Endothelial cell of umbilical vein (primary cell): ENCODE measurements at regions not wholly inside any gene's neighbourhood (a gene's known extent, or its start where the extent isn't known, plus 50 kb on each side); places are given as distances from the start of the nearest gene placed in this dataset. TPM values are rescaled to one million over a fixed set of nuclear protein-coding genes. Genes with fewer than 3 reads are reported as not detected.

ENCODE experiments used
- BruUV-seq: library from RNA; stranded (reverse); fragments of 400-500 nt; replicated peaks from 2 replicates; lab custom pipeline; 2021; lab: Mats Ljungman, UMichigan
- CTCF ChIA-PET: fragments of 300-600, 350-600 bp; sonication (Branson Sonifier 250); formaldehyde crosslinking; loops from one replicate; lab custom pipeline; 2021; ENCODE audit warnings: antibody characterized with exemption, inconsistent platforms; lab: Charles Lee
- POLR2A ChIA-PET: fragments of 300-600, 350-600 bp; sonication (Branson Sonifier 250); formaldehyde crosslinking; loops from one replicate; lab custom pipeline; 2021; ENCODE audit warnings: antibody characterized with exemption, inconsistent platforms; lab: Charles Lee
- DNase-seq: peaks from one replicate; pipeline ENCODE4 v3.0.0-alpha.2; 2011; ENCODE audit warnings: low read depth, low spot score
- FAIRE-seq: peaks from 2 replicates; lab custom pipeline; 2011; peaks lifted over from hg19 to GRCh38; lab: Jason Lieb, UNC
- H2AFZ ChIP-seq: 2 replicates; pipeline ENCODE4 v1.6.0; 2012; ENCODE audit warnings: low read depth, low read length, control low read depth, inconsistent platforms
- H3K27ac ChIP-seq: 2 replicates; pipeline ENCODE4 v1.5.1; 2011; ENCODE audit warnings: low read depth, mild to moderate bottlenecking, control low read depth, low read length, moderate library complexity; ENCODE audit not compliant: insufficient read depth
- H3K27me3 ChIP-seq, 2 experiments: 2 replicates each; pipeline versions ENCODE4 v1.6.0 to v1.6.1; 2011; ENCODE audit warnings: low read length in 2 of 2, mixed read lengths in 1 of 2; ENCODE audit not compliant: control insufficient read depth in 2 of 2, insufficient read depth in 2 of 2
- H3K36me3 ChIP-seq, 2 experiments: 2 replicates in 1 of 2; 3 replicates in 1 of 2; pipeline ENCODE4 v1.5.1; 2011; ENCODE audit warnings: low read length in 2 of 2, mild to moderate bottlenecking in 1 of 2, moderate library complexity in 1 of 2; ENCODE audit not compliant: control insufficient read depth in 2 of 2, insufficient read depth in 2 of 2; ENCODE audit errors: extremely low read depth in 1 of 2
- H3K4me1 ChIP-seq: 3 replicates; pipeline ENCODE4 v1.5.1; 2011; ENCODE audit warnings: mild to moderate bottlenecking, low read length; ENCODE audit not compliant: control insufficient read depth, insufficient read depth; ENCODE audit errors: extremely low read depth
- H3K4me2 ChIP-seq: 2 replicates; pipeline ENCODE4 v1.6.1; 2011; ENCODE audit warnings: low read length, control low read depth, mixed read lengths; ENCODE audit not compliant: insufficient read depth
- H3K4me3 ChIP-seq, 3 experiments: fragments of 200-600 bp in 1 of 3; sonication (generic), shearing (Covaris generic) in 1 of 3; replicated peaks in 1 of 3; 2 replicates each; pipeline ENCODE4 v1.5.1; 2011 to 2016; ENCODE audit warnings: control low read depth in 3 of 3, low read length in 3 of 3, mild to moderate bottlenecking in 2 of 3, inconsistent platforms in 1 of 3, low read depth in 1 of 3, moderate library complexity in 1 of 3; ENCODE audit not compliant: insufficient read depth in 1 of 3
- H3K79me2 ChIP-seq: 2 replicates; pipeline ENCODE4 v1.6.0; 2012; ENCODE audit warnings: low read length, inconsistent platforms; ENCODE audit not compliant: control insufficient read depth, insufficient read depth
- H3K9ac ChIP-seq: replicated peaks from 2 replicates; pipeline ENCODE3; 2011; ENCODE audit warnings: low read length, control low read depth; ENCODE audit not compliant: insufficient read depth; ENCODE audit errors: extremely low read depth
- H3K9me1 ChIP-seq: replicated peaks from 3 replicates; pipeline ENCODE4 v1.6.0; 2011; ENCODE audit warnings: mild to moderate bottlenecking, low read length; ENCODE audit not compliant: control insufficient read depth, insufficient read depth; ENCODE audit errors: extremely low read depth
- H3K9me3 ChIP-seq: replicated peaks from 2 replicates; pipeline ENCODE4 v1.5.1; 2012; ENCODE audit warnings: low read length, inconsistent platforms; ENCODE audit not compliant: control insufficient read depth, insufficient read depth
- H4K20me1 ChIP-seq: replicated peaks from 2 replicates; pipeline ENCODE3; 2011; ENCODE audit warnings: mild to moderate bottlenecking, low read length; ENCODE audit not compliant: control insufficient read depth, insufficient read depth; ENCODE audit errors: extremely low read depth
- EZH2 ChIP-seq: IDR thresholded peaks from 2 replicates; pipeline ENCODE4 v1.6.1; 2012; ENCODE audit warnings: borderline replicate concordance, low read depth, mild to moderate bottlenecking, moderate library complexity, low read length, inconsistent platforms; ENCODE audit not compliant: severe bottlenecking
- FOS ChIP-seq: IDR thresholded peaks from 2 replicates; pipeline ENCODE4 v1.6.1; 2011; ENCODE audit warnings: mild to moderate bottlenecking, low read length, moderate library complexity, borderline replicate concordance; ENCODE audit not compliant: insufficient read depth
- GATA2 ChIP-seq: IDR thresholded peaks from 2 replicates; pipeline ENCODE4 v1.7.0; 2011; ENCODE audit warnings: low read depth, mild to moderate bottlenecking, moderate library complexity, mixed read lengths, low read length; ENCODE audit not compliant: insufficient read length, insufficient read depth
- dilution Hi-C: fragments of 300-500 bp; cut with MboI; formaldehyde crosslinking; loops from one replicate; pipeline ENCODE4 v1.15.0; 2019; ENCODE audit warnings: low sequenced_read_pairs; ENCODE audit not compliant: extremely low pct_ligation_motif_present
- intact Hi-C: fragments of 100-400 bp; cut with micrococcal nuclease; formaldehyde crosslinking; loops from one replicate; pipeline ENCODE4 v1.10.0; 2022
- microRNA-seq: library from miRNA; unstranded; fragments of <30 nt; microRNA quantifications from one replicate; pipeline ENCODE4 v1.2.0, GENCODE V29; 2021; ENCODE audit warnings: borderline number of aligned reads, borderline replicate concordance
- small RNA-seq: library from RNA; depleted of rRNA; stranded (forward); fragments of <200 nt; gene quantifications from one replicate; pipeline ENCODE3, GENCODE V24; 2012; ENCODE audit warnings: low replicate concordance, low read depth; ENCODE audit not compliant: insufficient read depth, insufficient read length

DNA sequence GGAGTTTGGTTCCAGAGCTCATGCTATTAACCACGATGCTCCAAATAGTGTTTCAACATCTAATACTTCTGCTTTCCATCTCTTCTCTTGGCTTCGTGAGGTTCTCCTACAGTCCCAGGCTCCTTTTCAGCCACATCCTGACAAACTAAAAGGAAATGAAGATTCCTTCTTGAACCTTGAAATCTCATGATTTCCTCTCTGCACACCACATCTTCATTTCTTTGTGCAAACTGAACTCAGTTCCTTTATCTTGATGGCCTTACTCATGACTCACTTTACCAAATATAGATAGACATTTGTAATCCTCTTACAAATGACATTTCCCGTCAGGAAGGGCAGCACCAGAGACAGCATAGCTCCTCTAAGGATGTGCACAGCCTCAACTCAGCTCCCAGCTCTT is 50.0 kb upstream of the ITGA4 start:
- BruUV-seq: no TSS peak
- FAIRE-seq (no peak), DNase-seq (no peak)
- no peaks in the 10 kb centered on the region for H3K9me1 ChIP-seq
- no peak overlapping the region for H3K4me3 ChIP-seq
- ChIA-PET POLR2A (no interaction called here), CTCF (no interaction called here)
- intact Hi-C loops (no loop called here), dilution Hi-C loops (no loop called here)
- H3K9me3 ChIP-seq: no peaks in the 10 kb centered on the region
- no peaks in the 10 kb centered on the region for H4K20me1 ChIP-seq
- no peaks in the 10 kb centered on the region for H3K79me2 ChIP-seq
- no peak overlapping the region for H3K27ac ChIP-seq
- H3K36me3 ChIP-seq: no peaks in the 10 kb centered on the region
- no peaks in the 10 kb centered on the region for H3K4me1 ChIP-seq
- H3K9ac ChIP-seq: no peak overlapping the region
- no peaks in the 10 kb centered on the region for H3K27me3 ChIP-seq
- no peak overlapping the region for H3K4me2 ChIP-seq
- peak; percentile 17 for TF ChIP-seq GATA2
- peak; percentile 10 for TF ChIP-seq FOS
- TF ChIP-seq EZH2: no peak
- H2AFZ ChIP-seq: no peak overlapping the region

Small RNA genes lying in the stretch of these regions (microRNA-seq; reads per million reads assigned to microRNA genes)
- gene MIR4437: not detected

Small RNA genes lying in the stretch of these regions (small RNA-seq; reads per million reads assigned to genes)
- not detected for gene MIR4437
